ENCODE measurements at regions not wholly inside any gene's neighbourhood (a gene's known extent, or its start where the extent isn't known, plus 50 kb on each side); places are given as distances from the start of the nearest gene placed in this dataset.

GRCh38 chr3:163879172-163879571 lies 1199.1 kb downstream of the SI start:
- no peaks in the 10 kb centered on the region for H3K36me3 ChIP-seq (replicated peaks in 1 of 2; ENCODE audit: control insufficient read depth in 1 of 2, insufficient read depth in 2 of 2, low read length in 2 of 2)
- no peak for DNase-seq
- H2AFZ ChIP-seq (ENCODE audit: insufficient read depth, low read depth, low read length, poor library complexity, severe bottlenecking), result no peak overlapping the region
- H3K79me2 ChIP-seq (ENCODE audit: insufficient read depth, low read length), result no peaks in the 10 kb centered on the region
- H3K4me3 ChIP-seq (replicated peaks in 1 of 3; ENCODE audit: low read depth in 2 of 3, low read length in 3 of 3), result no peak overlapping the region
- H3K4me3 Mint-ChIP-seq, result no peak overlapping the region
- intact Hi-C loops (cut with micrococcal nuclease), result no loop called here
- no peaks in the 10 kb centered on the region for H3K4me1 ChIP-seq (ENCODE audit: control insufficient read depth in 1 of 2, insufficient read depth in 2 of 2, low read length in 2 of 2)
- no peaks in the 10 kb centered on the region for H3K36me3 Mint-ChIP-seq
- H3K4me1 Mint-ChIP-seq, result no peaks in the 10 kb centered on the region
- no peak overlapping the region for H3K4me2 ChIP-seq (replicated peaks; ENCODE audit: extremely low read depth, low read length, poor library complexity, severe bottlenecking)
- no peaks in the 10 kb centered on the region for H3K27me3 Mint-ChIP-seq (ENCODE audit: low read depth in 3 of 3)
- no peak overlapping the region for H3K27ac ChIP-seq (ENCODE audit: low read depth in 1 of 2, low read length in 2 of 2)
- no peak for TF ChIP-seq CTCF (IDR thresholded peaks at IDR 0.05)
- H3K27me3 ChIP-seq (ENCODE audit: control insufficient read depth in 2 of 2, insufficient read depth in 2 of 2, low read length in 2 of 2), result no peaks in the 10 kb centered on the region
- no peak overlapping the region for H3K9ac ChIP-seq (ENCODE audit: insufficient read depth, low read length, poor library complexity, severe bottlenecking)
- peaks cover 11 to 17% of the 10 kb centered on the region in 2 donors for H3K9me3 ChIP-seq (replicated peaks in 1 of 2; ENCODE audit: control insufficient read depth in 1 of 2, insufficient read depth in 1 of 2, low read length in 2 of 2)
- no peak overlapping the region for H3K27ac Mint-ChIP-seq
- peaks cover 3 to 14% (median 9%) of the 10 kb centered on the region in 7 donors for H3K9me3 Mint-ChIP-seq
- no CpG with 5 or more reads among the region's 4 CpGs for WGBS (ENCODE audit: insufficient coverage)
- no peaks in the 10 kb centered on the region for H4K20me1 ChIP-seq (ENCODE audit: insufficient read depth, low read length)

- Mint-ChIP-seq H3K27ac (no peak overlapping the region), H3K4me3 (no peak overlapping the region), H3K4me1 (no peaks in the 10 kb centered on the region), H3K36me3 (no peaks in the 10 kb centered on the region), H3K9me3 (peaks cover 3 to 17% (median 9%) of the 10 kb centered on the region in 7 donors), H3K27me3 (ENCODE audit: low read depth in 3 of 3) (no peaks in the 10 kb centered on the region)
- Histone ChIP-seq H3K79me2 (ENCODE audit: insufficient read depth, low read length) (no peaks in the 10 kb centered on the region), H3K4me1 (ENCODE audit: control insufficient read depth in 1 of 2, insufficient read depth in 2 of 2, low read length in 2 of 2) (no peaks in the 10 kb centered on the region), H2AFZ (ENCODE audit: insufficient read depth, low read depth, low read length, poor library complexity, severe bottlenecking) (no peak overlapping the region), H4K20me1 (ENCODE audit: insufficient read depth, low read length) (no peaks in the 10 kb centered on the region), H3K27ac (ENCODE audit: low read depth in 1 of 2, low read length in 2 of 2) (no peak overlapping the region), H3K36me3 (replicated peaks in 1 of 2; ENCODE audit: control insufficient read depth in 1 of 2, insufficient read depth in 2 of 2, low read length in 2 of 2) (no peaks in the 10 kb centered on the region), H3K4me2 (replicated peaks; ENCODE audit: extremely low read depth, low read length, poor library complexity, severe bottlenecking) (no peak overlapping the region), H3K9ac (ENCODE audit: insufficient read depth, low read length, poor library complexity, severe bottlenecking) (no peak overlapping the region), H3K9me3 (replicated peaks in 1 of 2; ENCODE audit: control insufficient read depth in 1 of 2, insufficient read depth in 1 of 2, low read length in 2 of 2) (peaks cover 11 to 17% of the 10 kb centered on the region in 2 donors), H3K4me3 (replicated peaks in 1 of 3; ENCODE audit: low read depth in 2 of 3, low read length in 3 of 3) (no peak overlapping the region), H3K27me3 (ENCODE audit: control insufficient read depth in 2 of 2, insufficient read depth in 2 of 2, low read length in 2 of 2) (no peaks in the 10 kb centered on the region)
- intact Hi-C loops (cut with micrococcal nuclease), result no loop called here
- 82% methylated on average over 4 of the region's 4 CpGs for WGBS (ENCODE audit: insufficient coverage)
- no peak for TF ChIP-seq CTCF (IDR thresholded peaks at IDR 0.05)
- no peak for DNase-seq
Measured at GRCh38 chr3:163878396-163878795, 1199.9 kb downstream of the SI start.

Measured in CD14-positive monocyte (primary cell).